Loucy (cell line): ENCODE measurements at regions not wholly inside any gene's neighbourhood (a gene's known extent, or its start where the extent isn't known, plus 50 kb on each side); places are given as distances from the start of the nearest gene placed in this dataset.

ENCODE experiments used
- H2AFZ ChIP-seq: fragments of 200-600 bp; sonication (generic); 2 replicates; pipeline ENCODE4 v1.6.0; 2016; ENCODE audit warnings: antibody characterized with exemption, mild to moderate bottlenecking, low read length, moderate library complexity
- H3F3A ChIP-seq: fragments of 200-600 bp; 2 replicates; pipeline ENCODE4 v1.6.0; 2016; ENCODE audit warnings: antibody characterized with exemption, low read depth, mild to moderate bottlenecking
- H3K27me3 ChIP-seq: fragments of 200-600 bp; sonication (generic); 2 replicates; pipeline ENCODE4 v1.6.1; 2014; ENCODE audit warnings: low read length, mild to moderate bottlenecking; ENCODE audit not compliant: insufficient read depth, poor library complexity, severe bottlenecking
- H3K36me3 ChIP-seq: fragments of 200-600 bp; sonication (generic); 2 replicates; pipeline ENCODE4 v1.6.1; 2016; ENCODE audit warnings: low read length; ENCODE audit not compliant: insufficient read depth
- H3K4me1 ChIP-seq: fragments of 200-600 bp; sonication (generic); 2 replicates; pipeline ENCODE4 v1.5.1; 2014; ENCODE audit warnings: low read length, mild to moderate bottlenecking; ENCODE audit not compliant: insufficient read depth, poor library complexity, severe bottlenecking
- H3K4me2 ChIP-seq: fragments of 200-600 bp; sonication (generic); 2 replicates; pipeline ENCODE4 v1.6.0; 2014; ENCODE audit warnings: antibody characterized with exemption, low read length, low read depth, mild to moderate bottlenecking; ENCODE audit not compliant: poor library complexity, severe bottlenecking
- H3K4me3 ChIP-seq: fragments of 200-600 bp; sonication (generic); 2 replicates; pipeline ENCODE4 v1.5.1; 2014; ENCODE audit warnings: low read length, mild to moderate bottlenecking, mixed read lengths; ENCODE audit not compliant: poor library complexity, severe bottlenecking
- H3K79me2 ChIP-seq: fragments of 200-600 bp; sonication (generic); 2 replicates; pipeline ENCODE4 v1.6.1; 2014; ENCODE audit warnings: low read length; ENCODE audit not compliant: insufficient read depth
- H3K9ac ChIP-seq: fragments of 200-600 bp; sonication (generic); 2 replicates; pipeline ENCODE4 v1.6.0; 2014; ENCODE audit warnings: mild to moderate bottlenecking, low read depth, low read length, moderate library complexity; ENCODE audit not compliant: poor library complexity, severe bottlenecking
- H3K9me2 ChIP-seq: fragments of 200-600 bp; sonication (generic); replicated peaks from 2 replicates; pipeline ENCODE4 v1.6.1; 2016; ENCODE audit warnings: low read depth, low read length, mixed read lengths
- H3K9me3 ChIP-seq: fragments of 200-600 bp; sonication (generic); 2 replicates; pipeline ENCODE4 v1.6.1; 2014; ENCODE audit warnings: mild to moderate bottlenecking, antibody characterized with exemption, low read length, low read depth; ENCODE audit not compliant: insufficient read depth
- H4K20me1 ChIP-seq: fragments of 200-600 bp; sonication (generic); 2 replicates; pipeline ENCODE4 v1.6.0; 2014; ENCODE audit warnings: antibody characterized with exemption, low read length, mild to moderate bottlenecking; ENCODE audit not compliant: insufficient read depth, poor library complexity, severe bottlenecking
- CTCF ChIP-seq: fragments of 200-600 bp; sonication (generic); conservative IDR thresholded peaks from 2 replicates; pipeline ENCODE4 v1.5.1; 2014; ENCODE audit warnings: mild to moderate bottlenecking, antibody characterized with exemption, low read length
- EZH2phosphoT487 ChIP-seq: fragments of 200-600 bp; IDR thresholded peaks from 2 replicates; pipeline ENCODE4 v1.6.1; 2018; ENCODE audit warnings: antibody characterized with exemption, mild to moderate bottlenecking, moderate library complexity, borderline replicate concordance

GRCh38 chr2:187134306-187134705, 285.3 kb upstream of the ZSWIM2 start:
- no peaks in the 10 kb centered on the region for H3K4me1 ChIP-seq
- no peaks in the 10 kb centered on the region for H3K36me3 ChIP-seq
- H3K4me3 ChIP-seq = no peak overlapping the region
- no peaks in the 10 kb centered on the region for H4K20me1 ChIP-seq
- no peak for TF ChIP-seq EZH2phosphoT487
- no peak for TF ChIP-seq CTCF
- no peak overlapping the region for H2AFZ ChIP-seq
- H3K9ac ChIP-seq = no peak overlapping the region
- no peaks in the 10 kb centered on the region for H3K9me3 ChIP-seq
- no peaks in the 10 kb centered on the region for H3K9me2 ChIP-seq
- H3F3A ChIP-seq = no peaks in the 10 kb centered on the region
- H3K27me3 ChIP-seq = no peaks in the 10 kb centered on the region
- no peaks in the 10 kb centered on the region for H3K79me2 ChIP-seq
- H3K4me2 ChIP-seq = no peak overlapping the region

GRCh38 chr2:187129868-187130267, 280.9 kb upstream of the ZSWIM2 start:
- Histone ChIP-seq H3K79me2 (no peaks in the 10 kb centered on the region), H3K27me3 (no peaks in the 10 kb centered on the region), H4K20me1 (no peaks in the 10 kb centered on the region), H3K4me1 (no peaks in the 10 kb centered on the region), H3F3A (no peaks in the 10 kb centered on the region), H3K4me3 (no peak overlapping the region), H3K36me3 (no peaks in the 10 kb centered on the region), H3K9me2 (no peaks in the 10 kb centered on the region), H3K4me2 (no peak overlapping the region), H2AFZ (no peak overlapping the region), H3K9ac (no peak overlapping the region), H3K9me3 (no peaks in the 10 kb centered on the region)
- TF ChIP-seq EZH2phosphoT487 (no peak), CTCF (no peak)

- Histone ChIP-seq H3K9me3 (no peaks in the 10 kb centered on the region), H3K9me2 (no peaks in the 10 kb centered on the region), H3F3A (no peaks in the 10 kb centered on the region), H2AFZ (no peak overlapping the region), H3K36me3 (no peaks in the 10 kb centered on the region), H4K20me1 (no peaks in the 10 kb centered on the region), H3K9ac (no peak overlapping the region), H3K4me2 (no peak overlapping the region), H3K79me2 (no peaks in the 10 kb centered on the region), H3K4me1 (no peaks in the 10 kb centered on the region), H3K4me3 (no peak overlapping the region), H3K27me3 (no peaks in the 10 kb centered on the region)
- no peak for TF ChIP-seq CTCF
- no peak for TF ChIP-seq EZH2phosphoT487
These were observed 280.3 kb upstream of the ZSWIM2 start for GRCh38 chr2:187129306-187129705.
